Stomach smooth muscle (tissue), 2 donors: ENCODE measurements at regions not wholly inside any gene's neighbourhood (a gene's known extent, or its start where the extent isn't known, plus 50 kb on each side); places are given as distances from the start of the nearest gene placed in this dataset.

Experiments used
- H3K27ac ChIP-seq: one replicate; pipeline ENCODE4 v1.7.0; 2013; ENCODE audit warnings: mild to moderate bottlenecking, low read length, inconsistent platforms
- H3K27me3 ChIP-seq, 2 donors: one replicate each; pipeline ENCODE4 v1.7.0; 2013; ENCODE audit warnings: low read length in 2 of 2; ENCODE audit not compliant: insufficient read depth in 2 of 2, control insufficient read depth in 1 of 2
- H3K36me3 ChIP-seq, 2 donors: one replicate each; pipeline ENCODE4 v1.7.0; 2013; ENCODE audit warnings: low read length in 2 of 2; ENCODE audit not compliant: control insufficient read depth in 2 of 2, insufficient read depth in 2 of 2
- H3K4me1 ChIP-seq: one replicate; pipeline ENCODE4 v1.7.0; 2013; ENCODE audit warnings: low read length; ENCODE audit not compliant: control insufficient read depth, insufficient read depth
- H3K4me3 ChIP-seq, 2 donors: one replicate each; pipeline ENCODE4 v1.7.0; 2013; ENCODE audit warnings: low read length in 2 of 2
- H3K9ac ChIP-seq, 2 donors: one replicate each; pipeline ENCODE4 v1.7.0; 2013; ENCODE audit warnings: low read length in 2 of 2, mild to moderate bottlenecking in 1 of 2
- H3K9me3 ChIP-seq, 2 donors: one replicate each; pipeline ENCODE4 v1.7.0; 2013; ENCODE audit warnings: low read length in 2 of 2; ENCODE audit not compliant: control insufficient read depth in 2 of 2
- donor health status: healthy.
- donor health status: Pancreatic carcinoma.

DNA sequence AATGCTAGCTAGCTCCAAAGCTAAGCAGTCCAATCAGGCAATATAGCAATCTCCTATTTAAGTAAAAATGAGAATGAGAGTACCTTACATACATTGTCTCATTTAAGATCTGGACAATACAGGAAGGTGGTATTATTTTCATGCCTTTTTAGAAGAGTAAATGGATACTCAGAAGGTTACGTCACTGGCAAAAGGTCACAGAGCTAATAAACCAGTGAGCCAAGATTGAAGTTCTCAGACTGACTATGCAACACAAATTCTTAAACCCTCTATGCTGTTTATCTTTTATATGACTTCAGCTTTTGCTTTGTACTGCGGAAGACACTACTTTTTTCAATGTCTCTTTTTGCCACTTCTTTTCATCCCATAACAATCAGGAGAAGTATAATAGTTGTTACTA is 135.2 kb upstream of the PRL start:
- no peak overlapping the region for H3K9ac ChIP-seq
- H3K36me3 ChIP-seq: no peaks in the 10 kb centered on the region
- H3K4me1 ChIP-seq: no peaks in the 10 kb centered on the region
- no peaks in the 10 kb centered on the region for H3K27me3 ChIP-seq
- no peak overlapping the region for H3K4me3 ChIP-seq
- no peaks in the 10 kb centered on the region for H3K9me3 ChIP-seq
- H3K27ac ChIP-seq: no peak overlapping the region

DNA sequence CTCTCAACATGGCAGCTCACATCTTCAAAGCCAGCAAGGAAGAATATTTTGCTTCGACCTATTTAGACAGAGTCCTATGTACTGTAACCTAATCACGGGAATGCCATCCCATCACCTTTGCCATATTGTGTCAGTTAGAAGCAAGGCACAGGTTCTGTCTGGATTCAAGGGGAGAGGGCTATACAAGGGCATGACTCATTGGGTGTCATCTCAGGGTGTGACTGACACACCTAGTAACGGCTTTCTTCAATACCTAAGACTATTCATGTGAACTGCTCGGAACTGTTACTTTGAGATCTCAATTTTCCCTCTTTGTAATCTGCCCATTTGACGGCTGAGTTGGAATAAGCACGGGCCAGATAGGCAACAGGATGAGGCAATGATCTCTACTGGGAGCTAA is 135.6 kb upstream of the HDGFL1 start:
- H3K9me3 ChIP-seq: no peaks in the 10 kb centered on the region
- no peaks in the 10 kb centered on the region for H3K27me3 ChIP-seq
- no peak overlapping the region for H3K27ac ChIP-seq
- no peak overlapping the region for H3K9ac ChIP-seq
- no peaks in the 10 kb centered on the region for H3K36me3 ChIP-seq
- H3K4me3 ChIP-seq: no peak overlapping the region
- H3K4me1 ChIP-seq: no peaks in the 10 kb centered on the region

DNA sequence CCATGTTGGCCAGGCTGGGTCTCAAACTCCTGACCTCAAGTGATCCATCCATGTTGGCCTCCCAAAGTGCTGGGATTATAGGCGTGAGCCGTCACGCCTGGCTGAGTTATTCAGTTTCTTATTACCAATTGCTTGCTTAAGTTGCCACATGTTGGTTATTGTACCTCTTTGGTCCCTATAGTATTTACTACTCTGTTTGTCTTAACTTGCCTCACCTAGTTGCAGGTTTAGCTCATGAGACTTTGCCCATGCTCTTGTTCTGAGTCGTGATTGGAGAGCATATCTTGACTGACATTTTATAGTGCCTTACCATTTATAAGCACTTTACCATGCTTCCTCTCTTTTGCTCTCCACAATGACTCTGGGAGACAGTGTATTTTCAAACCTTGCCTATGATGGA is 134.2 kb upstream of the HDGFL1 start:
- Histone ChIP-seq H3K9ac (no peak overlapping the region), H3K4me3 (no peak overlapping the region), H3K9me3 (no peaks in the 10 kb centered on the region), H3K36me3 (no peaks in the 10 kb centered on the region), H3K4me1 (no peaks in the 10 kb centered on the region), H3K27ac (no peak overlapping the region), H3K27me3 (no peaks in the 10 kb centered on the region)

DNA sequence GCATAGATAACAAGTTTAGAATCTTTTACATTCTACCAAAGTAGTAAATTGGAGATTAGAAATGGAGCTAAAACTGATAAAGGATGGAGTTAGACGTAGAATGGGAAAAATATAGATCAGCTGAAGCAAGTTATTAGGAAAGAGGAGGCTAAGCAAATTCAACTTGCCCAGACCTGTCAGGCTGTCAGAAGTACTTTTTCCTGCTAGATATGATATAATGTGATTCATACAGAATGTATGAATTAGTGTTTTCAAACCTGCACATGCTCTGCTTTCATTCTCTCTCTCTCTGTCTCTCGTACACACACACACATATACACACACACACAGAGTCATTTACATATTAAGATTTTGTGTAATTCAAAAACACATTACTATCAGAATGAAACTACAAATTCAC is 133.2 kb upstream of the HDGFL1 start:
- no peak overlapping the region for H3K9ac ChIP-seq
- H3K27me3 ChIP-seq: no peaks in the 10 kb centered on the region
- H3K36me3 ChIP-seq: no peaks in the 10 kb centered on the region
- H3K4me1 ChIP-seq: no peaks in the 10 kb centered on the region
- no peaks in the 10 kb centered on the region for H3K9me3 ChIP-seq
- H3K27ac ChIP-seq: no peak overlapping the region
- H3K4me3 ChIP-seq: no peak overlapping the region

DNA sequence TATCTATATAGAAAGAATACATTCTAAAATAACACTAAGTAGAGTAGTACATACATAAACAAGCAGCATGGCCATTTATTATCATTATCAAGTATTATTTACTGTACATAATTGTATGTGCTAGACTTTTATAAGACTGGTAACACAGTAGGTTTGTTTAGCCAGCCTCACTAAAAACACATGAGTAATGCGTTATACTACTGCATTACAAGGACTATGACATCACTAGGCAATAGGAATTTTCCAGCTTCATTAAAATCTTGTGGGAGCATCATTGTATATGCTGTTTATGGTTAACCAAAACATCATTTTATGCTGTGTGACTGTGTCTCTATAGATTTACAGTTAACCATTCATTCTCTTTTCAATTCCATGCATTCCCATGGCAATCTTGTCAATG is 131.7 kb upstream of the HDGFL1 start:
- Histone ChIP-seq H3K27ac (no peak overlapping the region), H3K36me3 (no peaks in the 10 kb centered on the region), H3K27me3 (no peaks in the 10 kb centered on the region), H3K9me3 (no peaks in the 10 kb centered on the region), H3K9ac (no peak overlapping the region), H3K4me1 (no peaks in the 10 kb centered on the region), H3K4me3 (no peak overlapping the region)

DNA sequence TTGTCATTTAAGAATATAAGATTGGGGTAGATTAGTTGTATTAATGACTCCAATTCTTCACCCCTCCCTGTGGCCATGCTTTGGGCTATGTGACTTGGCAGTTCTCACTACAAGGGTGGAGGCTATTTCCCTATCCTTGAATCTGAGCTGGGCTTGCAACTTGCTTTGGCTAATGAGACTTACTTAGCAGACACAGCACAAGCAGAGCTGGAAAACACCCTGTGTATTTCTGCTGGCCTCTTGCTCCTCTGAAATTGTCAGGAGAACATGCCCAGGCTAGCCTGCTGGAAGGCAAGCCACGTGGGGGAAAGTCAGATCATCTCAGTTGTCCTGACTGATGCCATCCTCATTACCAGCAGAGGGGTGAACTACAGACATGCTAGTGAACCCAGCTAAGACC is 126.5 kb upstream of the HDGFL1 start:
- H3K27me3 ChIP-seq: no peaks in the 10 kb centered on the region
- no peaks in the 10 kb centered on the region for H3K4me1 ChIP-seq
- no peaks in the 10 kb centered on the region for H3K36me3 ChIP-seq
- H3K27ac ChIP-seq: no peak overlapping the region
- no peak overlapping the region for H3K4me3 ChIP-seq
- H3K9me3 ChIP-seq: no peaks in the 10 kb centered on the region
- no peak overlapping the region for H3K9ac ChIP-seq

DNA sequence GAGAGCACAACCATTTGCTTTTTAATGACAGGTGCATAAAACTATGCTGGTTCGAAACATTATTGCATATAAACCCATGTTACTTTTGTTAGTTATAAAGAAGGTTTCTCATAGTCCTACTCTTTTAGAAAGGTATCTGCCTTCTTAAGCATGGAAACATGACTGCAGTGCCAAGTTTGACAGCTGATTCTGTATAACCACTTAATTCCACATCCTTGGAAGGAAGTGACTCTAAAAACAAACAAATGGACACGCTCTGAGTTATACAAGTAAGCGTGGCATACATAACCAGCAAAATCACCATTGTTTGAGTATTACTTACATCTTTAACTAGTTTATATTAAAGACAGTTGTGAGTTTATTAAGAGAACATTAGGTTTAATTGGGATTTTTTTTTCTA is 125.0 kb upstream of the HDGFL1 start:
- Histone ChIP-seq H3K27ac (no peak overlapping the region), H3K9me3 (no peaks in the 10 kb centered on the region), H3K4me1 (no peaks in the 10 kb centered on the region), H3K4me3 (no peak overlapping the region), H3K9ac (no peak overlapping the region), H3K27me3 (no peaks in the 10 kb centered on the region), H3K36me3 (no peaks in the 10 kb centered on the region)

DNA sequence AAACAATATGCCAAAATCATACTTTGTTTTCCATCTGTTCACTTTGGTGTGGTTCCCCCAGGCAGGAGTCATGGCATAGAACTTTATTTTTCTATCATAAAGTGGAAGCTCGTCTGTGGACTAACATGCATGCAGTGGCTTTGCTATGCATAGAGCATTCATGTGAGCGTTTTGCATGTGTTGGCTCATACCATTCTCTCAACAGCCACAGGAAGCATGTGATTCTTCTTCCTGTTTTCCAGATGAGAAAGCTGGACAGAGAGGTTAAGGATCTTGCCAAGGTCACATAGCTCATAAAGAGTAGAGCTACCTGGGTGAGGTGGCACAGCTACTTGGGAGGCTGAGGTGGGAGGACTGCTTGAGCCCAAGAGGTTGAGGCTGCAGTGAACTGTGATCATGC is 123.4 kb upstream of the HDGFL1 start:
- Histone ChIP-seq H3K27ac (no peak overlapping the region), H3K9ac (no peak overlapping the region), H3K4me3 (no peak overlapping the region), H3K9me3 (no peaks in the 10 kb centered on the region), H3K36me3 (no peaks in the 10 kb centered on the region), H3K4me1 (no peaks in the 10 kb centered on the region), H3K27me3 (no peaks in the 10 kb centered on the region)

DNA sequence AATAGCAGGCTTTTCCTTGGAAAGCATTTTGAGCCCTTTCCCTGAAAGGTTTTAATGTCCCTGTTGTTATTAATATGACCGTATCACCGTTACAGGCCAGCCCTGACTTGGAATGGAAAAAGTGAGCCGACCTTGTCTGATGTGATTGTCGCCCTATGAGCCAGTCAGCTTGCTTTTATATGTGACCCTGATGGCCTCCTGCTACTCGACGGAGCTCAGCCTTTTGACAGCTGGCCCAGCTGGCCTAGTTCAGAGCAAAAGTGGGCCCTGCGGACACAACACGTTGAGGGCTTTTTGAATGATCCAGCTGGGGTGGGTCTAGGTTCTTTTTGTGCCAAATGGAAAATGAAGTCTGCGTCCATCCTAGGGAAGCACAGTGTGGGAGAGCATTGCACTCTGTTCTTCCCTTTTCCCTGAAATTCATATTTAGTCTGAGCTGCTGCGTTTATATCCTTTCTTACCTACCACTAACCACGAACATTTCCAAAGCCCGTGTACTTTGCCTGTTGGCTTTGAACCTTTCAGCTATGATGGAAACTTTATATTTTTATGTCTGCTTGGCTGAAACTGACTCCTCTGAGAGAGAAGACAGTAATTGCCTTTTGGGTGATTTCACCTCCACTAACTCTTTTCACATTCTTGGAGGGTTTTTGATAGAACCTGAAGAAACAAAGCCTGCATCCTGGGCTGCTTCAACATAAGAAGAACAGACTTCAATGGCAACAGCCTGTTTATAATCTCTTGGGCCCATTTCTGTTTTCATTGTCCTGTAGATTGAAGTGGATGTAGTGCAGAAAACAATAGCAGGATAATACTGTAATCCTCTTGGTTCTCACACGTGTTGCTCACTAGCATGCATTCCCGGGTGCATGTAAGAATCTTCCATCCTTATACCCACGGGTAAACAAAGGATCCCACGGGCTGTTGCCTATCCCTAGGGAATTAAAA is 121.8 kb upstream of the HDGFL1 start:
- Histone ChIP-seq H3K27me3 (no peaks in the 10 kb centered on the region), H3K27ac (no peak overlapping the region), H3K4me1 (no peaks in the 10 kb centered on the region), H3K9ac (no peak overlapping the region), H3K4me3 (no peak overlapping the region), H3K36me3 (no peaks in the 10 kb centered on the region), H3K9me3 (no peaks in the 10 kb centered on the region)

DNA sequence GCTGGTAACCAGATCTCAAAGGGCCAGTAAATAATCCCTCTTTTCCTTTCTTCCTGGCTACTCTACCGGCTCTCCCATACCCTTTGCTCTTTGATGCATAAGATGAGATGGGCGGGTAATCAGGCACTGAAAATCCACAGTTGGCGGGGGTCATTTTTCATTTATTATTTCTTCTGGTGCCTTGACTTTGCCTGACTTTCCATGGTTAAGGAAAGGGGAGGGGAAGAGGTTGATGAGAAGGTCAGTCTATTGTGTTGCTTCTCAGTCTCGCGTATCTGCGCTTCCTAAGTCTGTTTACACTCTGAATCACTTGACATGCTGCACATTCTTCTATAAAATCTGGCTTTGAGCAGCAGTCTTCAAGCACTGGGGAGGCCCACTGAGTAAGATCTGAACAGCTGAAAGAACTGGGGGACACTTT is 121.1 kb upstream of the HDGFL1 start:
- H3K9ac ChIP-seq: no peak overlapping the region
- no peaks in the 10 kb centered on the region for H3K9me3 ChIP-seq
- no peak overlapping the region for H3K4me3 ChIP-seq
- H3K27ac ChIP-seq: no peak overlapping the region
- H3K36me3 ChIP-seq: no peaks in the 10 kb centered on the region
- no peaks in the 10 kb centered on the region for H3K27me3 ChIP-seq
- H3K4me1 ChIP-seq: no peaks in the 10 kb centered on the region

DNA sequence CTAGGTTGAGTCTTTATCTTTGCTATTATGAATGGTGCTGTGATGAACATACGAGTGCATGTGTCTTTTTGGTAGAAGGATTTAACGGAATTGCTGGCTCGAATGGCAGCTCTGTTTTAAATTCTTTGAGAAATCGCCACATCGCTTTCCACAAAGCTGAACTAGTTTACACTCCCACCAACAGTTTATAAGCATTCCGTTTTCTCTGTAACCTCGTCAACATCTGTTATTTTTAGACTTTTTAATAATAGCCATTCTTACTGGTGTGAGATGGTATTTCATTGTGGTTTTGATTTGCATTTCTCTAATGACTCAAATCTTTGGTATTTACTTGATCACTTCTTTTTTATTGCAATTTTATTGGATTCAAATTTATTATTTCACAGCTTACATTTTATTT is 117.4 kb upstream of the HDGFL1 start:
- Histone ChIP-seq H3K9ac (no peak overlapping the region), H3K9me3 (no peaks in the 10 kb centered on the region), H3K27me3 (no peaks in the 10 kb centered on the region), H3K4me1 (no peaks in the 10 kb centered on the region), H3K36me3 (no peaks in the 10 kb centered on the region), H3K4me3 (no peak overlapping the region), H3K27ac (no peak overlapping the region)
